WTC11 (cell line): ENCODE measurements at regions not wholly inside any gene's neighbourhood (a gene's known extent, or its start where the extent isn't known, plus 50 kb on each side); places are given as distances from the start of the nearest gene placed in this dataset.

ENCODE experiments used
- ATAC-seq: fragments of 200-7000 bp; cut with Tn5 transposase; 2 replicates; pipeline ENCODE4 v1.10.0; 2021; ENCODE audit warnings: mild to moderate bottlenecking, moderate library complexity
- CTCF ChIA-PET: fragments of 300-600 bp; sonication (Branson Sonifier 250); formaldehyde crosslinking; loops from one replicate; lab custom pipeline; 2021; ENCODE audit warnings: antibody characterized with exemption; lab: Charles Lee
- POLR2A ChIA-PET: fragments of 350-600 bp; sonication (Branson Sonifier 250); formaldehyde crosslinking; loops from one replicate; lab custom pipeline; 2021; ENCODE audit warnings: antibody characterized with exemption; lab: Charles Lee
- DNase-seq: peaks from one replicate; pipeline ENCODE4 v3.0.0; 2021; ENCODE audit warnings: low spot score
- H3K27ac Mint-ChIP-seq: 2 replicates; pipeline ENCODE4 v1.8.0; 2021; ENCODE audit warnings: mixed read lengths
- H3K27me3 Mint-ChIP-seq: 2 replicates; pipeline ENCODE4 v1.8.0; 2021; ENCODE audit warnings: low read depth, mild to moderate bottlenecking, moderate library complexity, mixed read lengths
- H3K36me3 Mint-ChIP-seq: 2 replicates; pipeline ENCODE4 v1.8.0; 2021; ENCODE audit warnings: mixed read lengths
- H3K4me1 Mint-ChIP-seq: 2 replicates; pipeline ENCODE4 v1.8.0; 2022; ENCODE audit warnings: mixed read lengths
- H3K4me3 Mint-ChIP-seq: 2 replicates; pipeline ENCODE4 v1.8.0; 2021; ENCODE audit warnings: mild to moderate bottlenecking, moderate library complexity, mixed read lengths
- H3K9me3 Mint-ChIP-seq: 2 replicates; pipeline ENCODE4 v1.8.0; 2021; ENCODE audit warnings: mixed read lengths
- AR ChIP-seq: fragments of 250-450 bp; sonication (Bioruptor Pico); IDR thresholded peaks from 2 replicates; pipeline ENCODE4 v1.9.0; 2021; ENCODE audit warnings: mild to moderate bottlenecking
- ATF1 ChIP-seq: sonication (generic); formaldehyde crosslinking; IDR thresholded peaks from 2 replicates; pipeline ENCODE4 v1.8.1; 2023; ENCODE audit warnings: mild to moderate bottlenecking, moderate library complexity, missing genetic modification reagents
- CDX4 ChIP-seq: fragments of 250-450 bp; sonication (Bioruptor Pico); IDR thresholded peaks from 2 replicates; pipeline ENCODE4 v1.9.0; 2021; ENCODE audit warnings: moderate library complexity, mild to moderate bottlenecking, inconsistent platforms, borderline replicate concordance
- FOXK1 ChIP-seq: sonication (generic); formaldehyde crosslinking; IDR thresholded peaks from 2 replicates; pipeline ENCODE4 v1.8.0; 2022; ENCODE audit warnings: mild to moderate bottlenecking, moderate library complexity, missing genetic modification reagents
- HMGA2 ChIP-seq: fragments of 250-450 bp; sonication (Bioruptor Pico); IDR thresholded peaks from 2 replicates; pipeline ENCODE4 v1.4.0; 2021; ENCODE audit warnings: mild to moderate bottlenecking, moderate library complexity
- JAZF1 ChIP-seq: fragments of 250-450 bp; sonication (Bioruptor Pico); IDR thresholded peaks from 2 replicates; pipeline ENCODE4 v1.9.0; 2021; ENCODE audit warnings: moderate library complexity, mild to moderate bottlenecking, inconsistent platforms
- MXD4 ChIP-seq: fragments of 250-450 bp; sonication (Bioruptor Pico); IDR thresholded peaks from 2 replicates; pipeline ENCODE4 v1.8.0; 2021; ENCODE audit warnings: mild to moderate bottlenecking, moderate library complexity, borderline replicate concordance
- NFATC4 ChIP-seq: fragments of 250-450 bp; sonication (Bioruptor Pico); IDR thresholded peaks from 2 replicates; pipeline ENCODE4 v1.9.0; 2021; ENCODE audit warnings: mild to moderate bottlenecking
- OVOL2 ChIP-seq: fragments of 250-450 bp; sonication (Bioruptor Pico); IDR thresholded peaks from 2 replicates; pipeline ENCODE4 v1.9.0; 2021; ENCODE audit warnings: mild to moderate bottlenecking, borderline replicate concordance
- PRDM15 ChIP-seq: sonication (generic); formaldehyde crosslinking; IDR thresholded peaks from 2 replicates; pipeline ENCODE4 v1.8.0; 2022; ENCODE audit warnings: missing genetic modification reagents
- TCF7 ChIP-seq: sonication (generic); formaldehyde crosslinking; IDR thresholded peaks from 2 replicates; pipeline ENCODE4 v1.8.0; 2022; ENCODE audit warnings: mild to moderate bottlenecking, low read depth, missing genetic modification reagents, moderate library complexity
- ZBTB21 ChIP-seq: sonication (generic); formaldehyde crosslinking; IDR thresholded peaks from 2 replicates; pipeline ENCODE4 v1.8.1; 2023; ENCODE audit warnings: mild to moderate bottlenecking, missing genetic modification reagents, borderline replicate concordance
- ZNF416 ChIP-seq: fragments of 250-450 bp; sonication (Bioruptor Pico); IDR thresholded peaks from 2 replicates; pipeline ENCODE4 v1.9.0; 2021; ENCODE audit warnings: mild to moderate bottlenecking, inconsistent platforms
- ZNF423 ChIP-seq: fragments of 250-450 bp; sonication (Bioruptor Pico); IDR thresholded peaks from 2 replicates; pipeline ENCODE4 v2.1.2; 2022; ENCODE audit warnings: mild to moderate bottlenecking, moderate library complexity
- TF ChIP-seq, protein P1 (sequence below): fragments of 250-450 bp; sonication (Bioruptor Pico); IDR thresholded peaks from 2 replicates; pipeline ENCODE4 v1.9.0; 2021; ENCODE audit warnings: mild to moderate bottlenecking
- TF ChIP-seq, protein P2 (sequence below): sonication (generic); formaldehyde crosslinking; IDR thresholded peaks from 2 replicates; pipeline ENCODE4 v1.8.1; 2022; ENCODE audit warnings: mild to moderate bottlenecking, missing genetic modification reagents, moderate library complexity, borderline replicate concordance
- TF ChIP-seq, protein P3 (sequence below): sonication (generic); formaldehyde crosslinking; IDR thresholded peaks from 2 replicates; pipeline ENCODE4 v1.8.0; 2023; ENCODE audit warnings: missing genetic modification reagents

GRCh38 chrX:39603230-39603629 lies 494.5 kb downstream of the BCOR start (continued):
- TF ChIP-seq AR (CRISPR knock-in tag): no peak

GRCh38 chrX:39605183-39605582 lies 492.6 kb downstream of the BCOR start:
- Mint-ChIP-seq H3K36me3 (peaks cover 4% of the 10 kb centered on the region; the same call in 1 of the 2 replicates), H3K4me1 (peaks cover 9% of the 10 kb centered on the region), H3K27me3 (no peaks in the 10 kb centered on the region), H3K27ac (no peak overlapping the region), H3K9me3 (peaks cover 11% of the 10 kb centered on the region), H3K4me3 (no peak overlapping the region)
- TF ChIP-seq TCF7 (CRISPR knock-in tag) (no peak), ZNF416 (CRISPR knock-in tag) (no peak), MXD4 (CRISPR knock-in tag) (no peak), NFATC4 (CRISPR knock-in tag) (no peak), ATF1 (CRISPR knock-in tag) (no peak), OVOL2 (CRISPR knock-in tag) (no peak), CDX4 (CRISPR knock-in tag) (no peak), ZBTB21 (CRISPR knock-in tag) (no peak), PRDM15 (CRISPR knock-in tag) (no peak), FOXK1 (CRISPR knock-in tag) (no peak), JAZF1 (CRISPR knock-in tag) (no peak), ZNF423 (no peak), HMGA2 (no peak)
- TF ChIP-seq, protein P1, sequence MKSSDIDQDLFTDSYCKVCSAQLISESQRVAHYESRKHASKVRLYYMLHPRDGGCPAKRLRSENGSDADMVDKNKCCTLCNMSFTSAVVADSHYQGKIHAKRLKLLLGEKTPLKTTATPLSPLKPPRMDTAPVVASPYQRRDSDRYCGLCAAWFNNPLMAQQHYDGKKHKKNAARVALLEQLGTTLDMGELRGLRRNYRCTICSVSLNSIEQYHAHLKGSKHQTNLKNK (CRISPR knock-in tag): no peak
- TF ChIP-seq, protein P2, sequence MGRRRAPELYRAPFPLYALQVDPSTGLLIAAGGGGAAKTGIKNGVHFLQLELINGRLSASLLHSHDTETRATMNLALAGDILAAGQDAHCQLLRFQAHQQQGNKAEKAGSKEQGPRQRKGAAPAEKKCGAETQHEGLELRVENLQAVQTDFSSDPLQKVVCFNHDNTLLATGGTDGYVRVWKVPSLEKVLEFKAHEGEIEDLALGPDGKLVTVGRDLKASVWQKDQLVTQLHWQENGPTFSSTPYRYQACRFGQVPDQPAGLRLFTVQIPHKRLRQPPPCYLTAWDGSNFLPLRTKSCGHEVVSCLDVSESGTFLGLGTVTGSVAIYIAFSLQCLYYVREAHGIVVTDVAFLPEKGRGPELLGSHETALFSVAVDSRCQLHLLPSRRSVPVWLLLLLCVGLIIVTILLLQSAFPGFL: no peak
- TF ChIP-seq, protein P3, sequence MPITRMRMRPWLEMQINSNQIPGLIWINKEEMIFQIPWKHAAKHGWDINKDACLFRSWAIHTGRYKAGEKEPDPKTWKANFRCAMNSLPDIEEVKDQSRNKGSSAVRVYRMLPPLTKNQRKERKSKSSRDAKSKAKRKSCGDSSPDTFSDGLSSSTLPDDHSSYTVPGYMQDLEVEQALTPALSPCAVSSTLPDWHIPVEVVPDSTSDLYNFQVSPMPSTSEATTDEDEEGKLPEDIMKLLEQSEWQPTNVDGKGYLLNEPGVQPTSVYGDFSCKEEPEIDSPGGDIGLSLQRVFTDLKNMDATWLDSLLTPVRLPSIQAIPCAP (CRISPR knock-in tag): no peak
- CTCF ChIA-PET: no interaction called here
- no peak for DNase-seq
- POLR2A ChIA-PET: no interaction called here
- no peak for ATAC-seq
